Type B pancreatic cell (in vitro differentiated cells): ENCODE measurements at regions not wholly inside any gene's neighbourhood (a gene's known extent, or its start where the extent isn't known, plus 50 kb on each side); places are given as distances from the start of the nearest gene placed in this dataset.

Experiments used
- DNase-seq: peaks from one replicate; pipeline ENCODE4 v3.0.0; 2021; ENCODE audit warnings: mixed read lengths; ENCODE audit not compliant: unreplicated experiment; ENCODE audit errors: extremely low spot score
- H3K27ac Mint-ChIP-seq: 2 replicates; pipeline ENCODE4 v1.8.0; 2021; ENCODE audit warnings: mild to moderate bottlenecking, mixed read lengths
- H3K27me3 Mint-ChIP-seq: 2 replicates; pipeline ENCODE4 v1.8.0; 2021; ENCODE audit warnings: mixed read lengths
- H3K36me3 Mint-ChIP-seq: 2 replicates; pipeline ENCODE4 v1.8.0; 2021; ENCODE audit warnings: mixed read lengths
- H3K4me1 Mint-ChIP-seq: one replicate; pipeline ENCODE4 v1.8.0; 2021; ENCODE audit warnings: mixed read lengths; ENCODE audit not compliant: unreplicated experiment
- H3K4me3 Mint-ChIP-seq: 2 replicates; pipeline ENCODE4 v1.8.0; 2021; ENCODE audit warnings: mild to moderate bottlenecking, mixed read lengths
- H3K9me3 Mint-ChIP-seq: 2 replicates; pipeline ENCODE4 v1.8.0; 2021; ENCODE audit warnings: mixed read lengths
- TF ChIP-seq, protein P1 (sequence below): fragments of 200-600 bp; sonication (generic); conservative IDR thresholded peaks from 2 replicates; pipeline ENCODE4 v1.5.0; 2021; ENCODE audit warnings: antibody characterized with exemption, mild to moderate bottlenecking

DNA sequence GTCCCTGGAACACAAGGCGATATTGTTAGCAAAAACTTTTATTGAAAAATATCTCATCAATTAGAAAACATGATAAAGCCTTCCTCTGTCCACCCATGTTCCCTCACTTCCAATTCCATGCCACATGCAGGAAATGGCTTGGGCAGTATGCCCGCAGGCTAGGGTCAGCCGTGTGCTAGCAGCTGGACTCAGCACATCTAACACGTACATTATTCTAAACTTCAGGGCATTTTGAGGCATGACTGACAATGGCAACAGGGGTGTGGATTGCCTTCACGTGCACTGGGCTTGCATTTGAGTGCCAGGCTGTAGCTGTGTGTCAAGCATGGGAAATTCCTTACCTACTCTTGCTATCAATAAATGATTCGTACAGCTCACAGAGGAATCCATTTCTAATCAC is 642.1 kb downstream of the INHBA start:
- DNase-seq, result no peak
- TF ChIP-seq, protein P1, sequence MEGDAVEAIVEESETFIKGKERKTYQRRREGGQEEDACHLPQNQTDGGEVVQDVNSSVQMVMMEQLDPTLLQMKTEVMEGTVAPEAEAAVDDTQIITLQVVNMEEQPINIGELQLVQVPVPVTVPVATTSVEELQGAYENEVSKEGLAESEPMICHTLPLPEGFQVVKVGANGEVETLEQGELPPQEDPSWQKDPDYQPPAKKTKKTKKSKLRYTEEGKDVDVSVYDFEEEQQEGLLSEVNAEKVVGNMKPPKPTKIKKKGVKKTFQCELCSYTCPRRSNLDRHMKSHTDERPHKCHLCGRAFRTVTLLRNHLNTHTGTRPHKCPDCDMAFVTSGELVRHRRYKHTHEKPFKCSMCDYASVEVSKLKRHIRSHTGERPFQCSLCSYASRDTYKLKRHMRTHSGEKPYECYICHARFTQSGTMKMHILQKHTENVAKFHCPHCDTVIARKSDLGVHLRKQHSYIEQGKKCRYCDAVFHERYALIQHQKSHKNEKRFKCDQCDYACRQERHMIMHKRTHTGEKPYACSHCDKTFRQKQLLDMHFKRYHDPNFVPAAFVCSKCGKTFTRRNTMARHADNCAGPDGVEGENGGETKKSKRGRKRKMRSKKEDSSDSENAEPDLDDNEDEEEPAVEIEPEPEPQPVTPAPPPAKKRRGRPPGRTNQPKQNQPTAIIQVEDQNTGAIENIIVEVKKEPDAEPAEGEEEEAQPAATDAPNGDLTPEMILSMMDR, result no peak
- Mint-ChIP-seq H3K9me3 (peaks cover 11% of the 10 kb centered on the region), H3K36me3 (no peaks in the 10 kb centered on the region), H3K27ac (no peak overlapping the region), H3K4me3 (no peak overlapping the region), H3K27me3 (no peaks in the 10 kb centered on the region), H3K4me1 (no peaks in the 10 kb centered on the region)

DNA sequence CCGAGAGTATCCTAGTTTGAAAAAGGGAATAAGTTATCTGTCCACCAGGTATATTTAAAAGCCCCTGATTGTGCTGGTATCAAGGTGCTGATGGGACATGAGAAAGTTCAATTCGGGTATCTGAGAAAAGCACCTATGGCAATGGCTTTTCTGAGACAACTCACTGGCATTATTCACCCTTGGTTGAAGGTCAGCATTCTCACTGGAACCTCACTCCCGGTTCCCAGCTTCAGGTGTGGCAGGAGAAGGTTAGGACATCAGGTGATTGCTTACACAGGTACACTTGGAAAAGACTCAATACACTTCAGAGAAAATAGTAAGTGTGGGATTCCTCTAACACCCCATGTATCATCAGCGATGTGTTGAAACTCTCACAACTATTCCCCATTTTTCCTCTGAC is 643.1 kb downstream of the INHBA start:
- Mint-ChIP-seq H3K4me1 (peaks cover 9% of the 10 kb centered on the region), H3K27ac (no peak overlapping the region), H3K27me3 (no peaks in the 10 kb centered on the region), H3K9me3 (peaks cover 9% of the 10 kb centered on the region), H3K4me3 (no peak overlapping the region), H3K36me3 (no peaks in the 10 kb centered on the region)
- TF ChIP-seq, protein P1, result no peak
- no peak for DNase-seq

DNA sequence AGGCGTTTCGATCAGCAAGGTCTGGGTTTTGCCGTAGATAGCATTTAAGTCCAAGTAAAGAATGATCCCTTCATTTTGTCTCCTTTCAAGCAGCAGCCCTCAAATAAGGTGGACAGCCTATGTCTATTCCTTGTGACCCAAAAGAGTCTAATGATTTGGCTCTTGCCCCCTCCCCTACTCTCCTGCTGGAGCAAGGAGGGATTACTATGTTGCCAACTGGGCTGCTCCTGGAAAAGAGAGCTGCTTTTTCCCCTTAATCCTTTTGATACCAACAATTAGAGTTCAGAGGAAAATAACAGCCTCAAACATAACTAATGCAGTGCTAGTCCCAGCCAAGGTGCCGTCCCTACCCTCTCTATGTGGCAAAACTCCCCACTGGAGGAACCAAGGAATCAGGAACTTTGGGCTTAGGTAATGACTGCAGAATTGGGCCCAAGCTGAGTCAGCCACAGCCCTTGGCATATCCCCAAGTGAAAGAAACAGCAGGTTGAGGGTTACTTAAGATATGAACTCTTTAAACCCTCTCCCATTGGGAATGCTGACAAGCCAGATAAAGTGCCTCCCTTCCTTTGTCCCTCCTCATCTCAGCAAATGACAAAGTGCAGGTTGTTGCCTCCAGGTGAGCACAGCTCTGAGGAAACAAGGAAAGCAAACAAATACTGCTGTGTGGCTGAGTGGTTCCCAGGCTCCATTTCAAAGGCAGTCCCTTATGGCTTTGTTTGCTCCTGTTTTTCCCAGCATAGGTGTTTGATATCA is 643.7 kb downstream of the INHBA start:
- TF ChIP-seq, protein P1, result no peak
- peaks cover 8% of the 10 kb centered on the region for H3K9me3 Mint-ChIP-seq
- no peak overlapping the region for H3K27ac Mint-ChIP-seq
- H3K27me3 Mint-ChIP-seq, result no peaks in the 10 kb centered on the region
- H3K36me3 Mint-ChIP-seq, result no peaks in the 10 kb centered on the region
- peaks cover 9% of the 10 kb centered on the region for H3K4me1 Mint-ChIP-seq
- no peak for DNase-seq
- no peak overlapping the region for H3K4me3 Mint-ChIP-seq

- Mint-ChIP-seq H3K4me3 (no peak overlapping the region), H3K27ac (no peak overlapping the region), H3K27me3 (no peaks in the 10 kb centered on the region), H3K9me3 (peaks cover 8% of the 10 kb centered on the region), H3K4me1 (peaks cover 19% of the 10 kb centered on the region), H3K36me3 (no peaks in the 10 kb centered on the region)
- no peak for DNase-seq
- TF ChIP-seq, protein P1, result no peak
These were observed 647.8 kb downstream of the INHBA start for GRCh38 chr7:41054960-41055661.

DNA sequence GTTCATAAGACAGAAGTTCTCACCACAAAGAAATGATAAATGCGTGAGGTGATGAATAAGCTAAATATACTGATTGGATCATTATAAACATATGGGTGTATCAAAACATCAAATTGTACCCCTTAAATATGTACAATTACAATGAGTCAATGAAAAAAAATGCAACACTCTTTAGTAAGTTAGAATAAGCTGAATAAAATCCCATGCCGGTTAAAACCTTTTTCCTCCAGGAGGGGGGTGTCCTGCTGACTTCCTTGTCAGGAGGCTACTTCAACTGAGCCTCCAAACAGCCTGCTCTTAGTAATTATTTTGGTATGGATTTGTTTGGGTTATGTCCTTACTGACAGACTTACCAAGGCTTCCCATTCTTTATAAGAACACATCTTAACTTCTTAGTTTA is 649.1 kb downstream of the INHBA start:
- Mint-ChIP-seq H3K27me3 (no peaks in the 10 kb centered on the region), H3K4me1 (peaks cover 19% of the 10 kb centered on the region), H3K4me3 (no peak overlapping the region), H3K36me3 (no peaks in the 10 kb centered on the region), H3K27ac (no peak overlapping the region), H3K9me3 (peaks cover 8% of the 10 kb centered on the region)
- no peak for DNase-seq
- TF ChIP-seq, protein P1, result no peak
